AG09309 (cell line): ENCODE measurements at regions not wholly inside any gene's neighbourhood (a gene's known extent, or its start where the extent isn't known, plus 50 kb on each side); places are given as distances from the start of the nearest gene placed in this dataset.

Source experiments
- DNase-seq: peaks from one replicate; pipeline ENCODE4 v3.0.0-alpha.2; 2010; ENCODE audit warnings: low read depth
- H3K4me3 ChIP-seq: 2 replicates; pipeline ENCODE4 v1.5.1; 2011; ENCODE audit warnings: mild to moderate bottlenecking, low read depth, low read length, moderate library complexity; ENCODE audit not compliant: control insufficient read depth
- CTCF ChIP-seq: IDR thresholded peaks from 2 replicates; pipeline ENCODE4 v1.5.1; 2011; ENCODE audit warnings: mild to moderate bottlenecking, low read depth, low read length, inconsistent platforms; ENCODE audit not compliant: insufficient read depth, control insufficient read depth; ENCODE audit errors: missing control alignments

- DNase-seq, result no peak
- no peak overlapping the region for H3K4me3 ChIP-seq
- TF ChIP-seq CTCF, result no peak
These were observed 458.5 kb downstream of the TLR4 start for GRCh38 chr9:118162716-118163115.

DNA sequence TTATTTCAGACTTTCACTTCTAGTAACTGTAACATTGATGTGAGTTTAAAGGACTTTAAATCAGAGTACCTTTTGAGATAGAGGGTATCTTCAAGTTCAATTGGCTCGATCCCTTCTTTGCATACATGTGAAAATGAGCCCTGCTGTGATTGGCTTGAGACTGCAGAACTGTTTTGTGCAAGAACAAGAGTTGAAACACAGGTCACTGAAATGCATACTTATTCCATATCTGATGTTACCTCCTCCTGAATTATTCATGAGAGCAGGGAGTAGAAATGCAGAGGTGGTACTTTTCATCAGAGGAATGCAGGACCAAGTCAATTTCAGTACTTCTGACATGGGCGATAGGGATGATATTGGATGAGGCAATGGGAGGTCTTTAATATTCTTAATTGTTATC lies 459.5 kb downstream of the TLR4 start:
- H3K4me3 ChIP-seq, result no peak overlapping the region
- no peak for DNase-seq
- TF ChIP-seq CTCF, result no peak

DNA sequence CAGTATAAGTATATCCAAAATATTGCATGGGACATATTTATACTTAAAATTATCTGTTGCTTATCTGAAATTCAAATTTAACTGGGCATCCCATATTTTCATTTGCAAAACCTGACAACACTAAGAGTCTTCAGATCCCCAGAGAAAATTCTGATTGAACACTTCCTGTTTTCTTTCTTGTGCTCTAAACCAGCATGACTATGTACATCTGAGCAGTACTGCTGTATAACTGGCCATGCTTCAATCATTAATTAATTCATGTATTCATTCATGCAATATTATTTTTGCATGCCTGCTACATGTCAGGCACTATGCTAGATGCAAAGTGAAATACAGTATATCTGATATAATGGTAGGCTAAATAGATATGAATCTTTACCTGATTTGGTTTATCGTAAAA lies 461.2 kb downstream of the TLR4 start:
- TF ChIP-seq CTCF, result no peak
- no peak overlapping the region for H3K4me3 ChIP-seq
- DNase-seq, result no peak

DNA sequence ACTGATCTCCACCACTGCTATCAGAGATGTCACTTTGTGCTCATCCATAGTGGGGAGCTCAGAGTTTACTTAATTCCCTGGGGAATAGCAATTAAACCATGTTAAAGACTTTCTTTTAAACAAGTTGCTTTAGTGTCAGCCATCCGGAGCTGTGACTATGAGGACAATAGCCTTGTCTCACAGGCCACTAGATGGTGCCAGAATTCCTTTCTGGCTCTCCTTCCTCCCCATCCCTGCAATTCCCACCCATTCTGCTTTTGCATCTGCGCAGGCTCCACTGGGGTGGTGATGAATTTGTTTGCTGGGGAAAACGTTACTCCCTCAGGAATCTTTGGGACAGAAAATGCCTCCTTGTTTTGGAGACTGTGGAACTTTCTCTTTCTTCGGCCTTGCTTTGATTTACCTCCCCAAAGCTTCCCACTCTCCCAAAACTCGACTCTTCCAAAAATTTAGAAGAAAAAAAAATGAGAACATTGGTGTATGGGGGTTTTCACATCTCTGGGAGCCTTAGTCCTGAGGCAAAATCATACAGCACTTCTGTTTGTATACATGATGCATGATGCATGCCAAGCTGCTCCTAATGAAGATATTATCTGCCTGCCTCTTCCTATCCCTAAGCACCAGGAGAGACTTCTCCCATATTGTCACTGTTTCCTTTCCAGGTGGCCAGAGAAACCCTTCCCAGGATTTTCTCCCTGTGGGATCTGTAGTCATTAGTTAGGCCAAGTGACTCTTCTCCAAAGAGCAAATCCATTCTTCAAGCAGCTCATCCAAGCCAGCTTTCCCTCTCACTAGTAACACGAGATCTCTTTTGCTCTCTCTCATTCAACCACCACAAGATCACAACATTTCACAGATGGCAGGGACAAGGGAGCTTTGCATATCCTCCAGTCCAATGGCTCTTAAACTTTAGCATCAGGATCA lies 466.1 kb downstream of the TLR4 start:
- TF ChIP-seq CTCF, result peak; percentile 36
- no peak for DNase-seq
- no peak overlapping the region for H3K4me3 ChIP-seq

- TF ChIP-seq CTCF, result no peak
- H3K4me3 ChIP-seq, result no peak overlapping the region
- no peak for DNase-seq
These were observed 473.0 kb downstream of the TLR4 start for GRCh38 chr9:118177241-118177640.

- no peak for TF ChIP-seq CTCF
- H3K4me3 ChIP-seq, result no peak overlapping the region
- DNase-seq, result no peak
These were observed 479.4 kb downstream of the TLR4 start for GRCh38 chr9:118183576-118183975.
